Left colon (tissue), 2 donors: ENCODE measurements at regions not wholly inside any gene's neighbourhood (a gene's known extent, or its start where the extent isn't known, plus 50 kb on each side); places are given as distances from the start of the nearest gene placed in this dataset.

ENCODE experiments used
- ATAC-seq: fragments of 200-7000 bp; cut with Tn5 transposase; one replicate; pipeline ENCODE4 v1.9.1; 2020; ENCODE audit warnings: mild to moderate bottlenecking, moderate library complexity
- DNase-seq, 2 donors: peaks; one replicate each; pipeline ENCODE4 v3.0.0-alpha.2; 2020
- intact Hi-C, 2 donors: fragments of 100-400 bp; cut with DNase I in 1 of 2; cut with micrococcal nuclease in 1 of 2; formaldehyde crosslinking; loops; one replicate each; pipeline versions ENCODE4 v1.11.2 to v1.14.0; 2022; cut with DNase I, micrococcal nuclease
- donor health status: DM: no; HTN: no; CAD: no.
- donor health status: DM: yes; HTN: yes; CAD: no.

DNA sequence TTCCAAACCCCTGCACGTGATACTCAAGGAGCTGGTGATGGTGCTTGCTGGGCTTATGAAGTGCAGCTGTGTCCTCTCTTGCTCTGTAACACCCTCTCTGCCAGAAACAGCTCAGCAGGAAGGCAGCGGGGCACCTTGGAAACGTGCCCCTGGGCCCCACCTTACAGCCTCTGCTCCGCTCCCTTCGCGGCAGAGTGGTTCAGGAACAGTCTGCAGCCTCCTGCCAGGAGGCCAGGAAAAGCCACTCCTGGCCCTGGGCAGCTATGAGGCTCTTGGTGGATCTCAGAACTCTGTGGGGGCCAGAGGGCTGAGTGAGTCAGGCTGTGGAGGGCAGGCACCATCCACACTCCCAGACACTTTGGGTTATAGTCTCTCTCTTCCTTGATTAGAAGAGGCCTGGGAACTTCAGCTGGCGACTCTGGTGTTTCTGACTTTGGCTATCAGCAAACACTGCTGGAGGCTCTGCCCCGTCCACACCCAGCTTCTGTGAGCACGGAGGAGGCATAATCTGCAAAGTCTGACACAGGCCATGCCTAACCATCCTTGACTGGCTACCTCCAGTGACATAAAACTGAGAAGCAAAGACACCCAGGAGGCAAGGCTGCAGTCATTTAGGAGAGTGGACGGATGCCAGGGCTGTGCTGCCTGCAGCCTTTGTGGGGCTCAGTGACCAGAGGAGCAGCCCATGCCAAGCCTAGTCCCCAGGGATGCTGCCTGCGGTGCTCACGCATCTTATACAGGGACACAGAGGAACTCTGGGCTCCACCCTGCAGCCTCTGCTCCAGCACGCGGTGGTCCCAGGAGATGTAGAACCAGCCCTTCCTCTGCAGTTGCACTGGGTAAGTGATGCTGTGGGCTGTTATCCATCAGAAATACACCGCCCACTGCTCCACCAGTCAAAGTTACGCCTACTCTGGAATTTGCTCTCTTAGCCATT is 65.3 kb downstream of the METRNL start:
- DNase-seq (no peak), ATAC-seq (no peak)
- intact Hi-C loops: no loop called here

DNA sequence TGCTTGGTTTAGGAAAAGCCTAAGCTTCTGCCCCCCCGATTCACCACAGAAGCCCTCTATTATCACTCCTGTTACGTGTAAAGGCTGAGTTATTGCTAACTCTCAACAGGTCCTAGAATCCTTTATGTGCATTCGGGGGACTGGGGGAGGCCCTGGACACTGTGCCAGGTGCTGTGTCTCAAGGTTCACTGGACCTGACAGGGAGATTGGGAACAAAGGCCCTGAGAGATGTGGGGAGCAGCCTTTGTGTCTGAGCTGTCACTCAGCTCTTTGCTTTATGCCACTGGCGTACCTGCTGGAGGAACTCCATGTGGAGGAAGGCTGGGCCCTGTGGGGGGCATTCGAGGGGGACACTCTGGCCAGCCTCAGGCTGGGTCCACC is 65.9 kb downstream of the METRNL start:
- intact Hi-C loops: no loop called here
- ATAC-seq: no peak
- DNase-seq: no peak

DNA sequence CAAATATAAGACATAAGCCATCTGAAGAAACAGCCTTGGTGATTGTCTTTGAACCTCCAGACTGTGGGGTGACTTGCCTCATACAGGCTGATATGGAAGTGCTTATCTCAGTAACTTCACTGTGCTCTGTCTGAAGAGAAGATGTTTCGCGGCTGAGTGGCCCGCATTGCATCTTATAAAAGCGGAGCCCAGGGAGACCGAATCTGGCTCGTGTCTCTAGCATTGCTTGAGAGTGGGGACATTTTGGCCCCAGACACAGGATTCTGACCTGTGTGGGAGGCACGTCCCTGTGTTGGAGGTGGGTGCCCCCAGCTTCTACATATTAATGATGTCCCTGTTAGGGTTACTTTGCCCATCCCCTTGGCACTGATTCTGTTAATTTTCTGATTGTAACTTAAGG is 66.4 kb downstream of the METRNL start:
- intact Hi-C loops: no loop called here
- no peak for ATAC-seq
- no peak for DNase-seq

- no peak for ATAC-seq
- intact Hi-C loops: no loop called here
These were observed 66.9 kb downstream of the METRNL start for GRCh38 chr17:83146347-83146746.

DNA sequence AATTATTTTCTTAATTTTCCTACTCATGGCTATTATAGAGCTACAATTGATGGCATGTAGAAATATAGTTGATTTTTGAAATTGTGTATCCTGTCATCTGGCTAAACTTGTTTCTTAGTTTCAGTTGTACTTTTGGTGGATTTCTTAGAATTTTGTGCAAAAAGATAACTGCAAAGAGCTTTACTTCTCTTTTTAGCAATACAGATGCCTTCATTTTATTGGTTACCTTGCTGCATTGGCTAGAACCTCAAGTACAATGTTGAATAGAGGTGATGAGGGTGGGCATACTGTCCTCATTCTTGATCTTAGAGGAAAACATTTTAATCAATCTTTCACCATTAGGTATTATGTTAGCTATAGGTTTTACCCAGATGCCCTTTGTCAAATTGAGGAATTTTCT is 67.9 kb downstream of the METRNL start:
- intact Hi-C loops: no loop called here
- DNase-seq (no peak), ATAC-seq (no peak)

More at GRCh38 chr17:83146347-83146746, 66.9 kb downstream of the METRNL start:
- no peak for DNase-seq

DNA sequence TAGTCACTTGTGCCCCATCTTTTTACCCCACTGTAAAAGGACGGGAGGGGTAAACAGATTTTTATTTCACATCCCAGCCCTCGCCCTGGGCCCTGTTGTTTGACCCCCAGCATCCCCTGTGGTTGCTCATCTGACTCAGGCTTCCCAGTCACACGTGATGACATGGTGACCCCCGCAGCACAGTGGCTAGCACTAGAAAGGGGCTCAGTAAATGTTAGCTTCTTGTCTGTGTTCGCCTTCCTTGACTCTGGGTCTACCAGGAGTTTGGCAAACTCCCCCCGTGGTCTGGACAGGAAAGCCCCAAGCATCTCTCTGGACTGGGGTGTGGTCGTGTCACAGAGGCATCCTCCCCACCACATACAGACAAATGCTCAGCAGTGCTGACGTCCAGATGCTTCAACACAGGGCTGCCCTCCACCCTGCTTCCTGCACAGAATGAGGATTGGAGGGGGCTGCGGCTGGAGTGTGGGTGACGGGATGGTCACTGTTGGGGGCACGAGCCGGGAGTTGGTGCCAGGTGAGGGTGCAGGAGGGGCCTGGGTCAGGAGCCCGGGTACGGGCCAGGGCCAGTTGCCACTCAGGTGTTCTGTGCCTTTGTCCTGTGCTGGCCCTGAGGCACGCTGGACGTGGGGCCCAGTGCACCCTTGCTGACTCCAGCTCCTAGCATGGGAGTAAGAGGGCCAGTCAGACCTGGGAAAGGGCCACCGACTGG is 69.1 kb downstream of the METRNL start:
- no peak for ATAC-seq
- intact Hi-C loops: no loop called here

DNA sequence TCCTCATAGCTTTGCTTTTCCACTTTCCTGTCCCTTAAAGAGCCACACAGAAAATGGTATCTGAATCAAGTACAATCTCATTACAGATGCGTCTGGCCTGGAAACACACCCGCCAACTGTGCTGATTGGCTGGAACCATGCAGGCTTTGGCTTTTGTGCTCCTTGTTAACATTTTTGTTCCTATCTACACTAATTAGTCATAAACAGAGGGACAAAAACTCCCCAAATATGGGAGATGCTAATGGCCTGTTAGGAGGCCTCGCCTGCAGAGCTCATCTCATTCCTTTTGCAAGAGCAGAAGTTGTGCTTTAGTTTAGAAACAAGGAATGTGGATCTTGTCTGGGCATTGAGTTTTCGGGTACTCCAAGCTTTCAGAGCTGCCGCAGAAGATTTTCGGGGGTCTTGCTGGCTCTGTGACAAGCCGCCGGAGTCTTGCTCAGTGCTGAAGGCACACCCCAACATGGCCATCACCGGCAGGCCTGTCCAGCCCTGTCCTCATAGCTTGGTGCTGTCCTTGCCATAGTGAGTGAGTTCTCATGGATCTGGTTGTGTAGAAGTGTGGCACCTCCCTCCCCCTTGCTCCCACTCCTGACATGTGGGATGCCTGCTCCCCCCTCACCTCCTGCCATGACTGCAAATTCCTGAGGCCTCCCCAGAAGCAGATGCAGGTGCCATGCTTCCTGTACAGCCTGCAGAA is 69.8 kb downstream of the METRNL start:
- ATAC-seq: no peak
- DNase-seq: no peak
- intact Hi-C loops: no loop called here

More for the DNA sequence above, 69.1 kb downstream of the METRNL start:
- DNase-seq: no peak

DNA sequence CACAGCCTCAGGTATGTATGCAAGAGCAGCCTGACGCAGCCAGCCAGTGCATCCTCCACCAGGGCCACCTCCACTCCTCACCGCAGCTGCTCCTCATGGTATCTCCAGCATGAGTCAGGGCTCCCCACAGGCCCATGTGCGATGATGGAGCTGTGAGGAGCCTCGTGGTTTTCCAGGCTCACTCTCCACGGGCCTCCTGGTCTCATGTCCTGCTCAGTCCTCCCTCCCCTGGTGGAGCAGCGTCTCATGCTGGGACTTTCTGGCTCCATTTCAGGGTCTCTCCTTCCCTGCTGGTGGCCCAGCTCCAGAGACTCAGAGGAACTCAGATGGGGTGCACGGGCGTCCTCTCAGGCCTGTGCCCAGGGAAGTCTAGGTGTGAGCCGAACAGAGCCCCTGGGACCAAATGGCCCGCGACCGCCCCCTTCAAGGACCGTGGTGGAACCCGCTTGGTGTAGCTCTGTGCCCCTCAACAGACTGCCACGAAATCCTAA is 70.4 kb downstream of the METRNL start:
- intact Hi-C loops: no loop called here
- ATAC-seq: no peak
- no peak for DNase-seq

DNA sequence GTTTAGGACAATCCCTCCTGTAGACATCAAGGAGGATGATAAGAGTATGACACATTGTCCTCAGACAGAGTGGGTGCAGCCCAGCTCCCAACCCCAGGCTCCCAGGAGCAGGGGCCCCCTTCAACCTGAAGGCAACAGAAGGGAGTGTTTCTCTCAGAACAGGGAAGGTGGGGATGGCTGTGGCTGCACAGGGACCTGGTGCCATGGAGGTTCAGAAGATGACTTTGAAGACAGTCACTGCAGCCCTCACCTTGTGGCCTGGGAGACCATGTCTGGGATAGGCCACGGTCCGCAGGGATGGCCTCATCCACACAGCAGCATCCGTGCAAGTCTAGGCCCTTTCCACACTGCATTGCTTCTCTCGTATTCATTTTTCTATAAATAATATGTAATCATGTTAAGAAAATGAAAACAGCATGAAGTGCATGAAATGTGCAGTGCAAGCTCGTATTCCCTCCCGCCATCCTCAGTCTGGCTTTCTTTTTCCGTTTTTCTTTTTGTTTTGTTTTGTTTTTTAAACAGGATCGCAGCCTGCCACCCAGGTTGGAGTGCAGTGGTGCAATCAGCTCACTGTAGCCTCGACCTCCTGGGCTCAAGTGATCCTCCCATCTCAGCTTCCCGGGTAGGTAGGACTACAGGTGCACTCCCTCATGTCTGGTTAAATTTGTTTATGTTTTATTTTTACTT is 71.1 kb downstream of the METRNL start:
- ATAC-seq (no peak), DNase-seq (no peak)
- intact Hi-C loops: no loop called here

- DNase-seq (no peak), ATAC-seq (no peak)
- intact Hi-C loops: no loop called here
These were observed 71.6 kb downstream of the METRNL start for GRCh38 chr17:83151056-83151441.

DNA sequence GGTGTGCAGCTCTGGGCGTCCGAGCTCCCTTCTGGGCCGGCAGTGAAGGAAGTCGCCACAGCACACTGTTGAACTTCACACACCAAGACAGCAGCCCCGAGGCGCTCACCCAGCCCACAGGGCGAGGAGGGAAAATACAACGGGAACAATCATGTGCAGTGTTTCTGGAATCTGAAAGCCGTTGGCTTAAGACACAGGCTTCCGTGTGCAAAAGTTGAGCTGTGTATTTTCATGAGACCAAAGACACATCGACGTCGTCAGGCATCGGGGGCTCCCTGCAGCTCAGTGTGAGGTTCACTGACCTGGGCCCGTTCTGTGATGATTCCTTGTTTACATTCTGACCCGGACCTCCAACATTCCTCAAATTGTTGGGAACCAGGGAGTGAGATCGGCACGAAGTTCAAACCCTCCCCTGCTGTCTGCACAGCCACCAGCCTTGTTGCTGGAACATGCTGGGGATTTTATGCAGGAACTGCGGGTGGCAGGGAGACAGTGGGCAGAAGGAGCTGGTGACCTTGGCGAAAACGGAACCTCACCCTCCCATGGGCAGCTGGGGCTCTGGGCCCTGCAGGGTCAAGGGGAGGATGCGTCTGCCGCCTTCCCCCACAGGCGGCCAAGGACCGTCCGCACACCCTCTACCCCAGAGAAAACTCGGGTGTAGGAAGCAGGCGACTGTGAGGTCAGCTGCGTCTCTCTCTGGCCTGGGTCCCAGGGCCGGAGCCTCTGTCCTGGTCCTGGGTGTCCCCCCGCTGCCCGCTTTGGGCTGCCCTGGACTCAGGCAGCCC is 72.2 kb downstream of the METRNL start:
- DNase-seq (no peak), ATAC-seq (no peak)
- intact Hi-C loops: no loop called here

DNA sequence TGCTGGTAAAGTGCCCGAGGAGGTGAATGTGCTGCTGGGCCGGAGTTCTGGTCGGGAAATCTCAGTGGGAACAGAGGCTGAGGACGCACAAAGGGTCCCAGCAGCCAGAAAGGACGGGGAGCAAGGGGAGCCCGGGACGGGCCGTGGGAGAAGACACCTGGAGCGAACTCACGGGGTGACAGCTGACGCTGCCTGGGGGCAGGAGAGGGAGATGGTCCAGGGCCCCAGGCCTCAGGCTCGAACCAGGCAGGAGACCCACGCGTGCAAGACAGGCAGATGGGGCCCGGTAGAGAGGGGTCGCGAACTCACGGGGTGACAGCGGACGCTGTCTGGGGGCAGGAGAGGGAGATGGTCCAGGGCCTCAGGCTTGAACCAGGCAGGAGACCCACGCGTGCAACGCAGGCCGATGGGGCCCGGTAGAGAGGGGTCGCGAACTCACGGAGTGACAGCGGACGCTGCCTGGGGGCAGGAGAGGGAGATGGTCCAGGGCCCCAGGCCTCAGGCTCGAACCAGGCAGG is 72.9 kb downstream of the METRNL start:
- DNase-seq (no peak), ATAC-seq (no peak)
- intact Hi-C loops: no loop called here

GRCh38 chr17:83152745-83153611 is 73.6 kb downstream of the METRNL start:
- ATAC-seq (no peak), DNase-seq (peak in 1 of 2 donors; percentile 46)
- intact Hi-C loops: no loop called here

DNA sequence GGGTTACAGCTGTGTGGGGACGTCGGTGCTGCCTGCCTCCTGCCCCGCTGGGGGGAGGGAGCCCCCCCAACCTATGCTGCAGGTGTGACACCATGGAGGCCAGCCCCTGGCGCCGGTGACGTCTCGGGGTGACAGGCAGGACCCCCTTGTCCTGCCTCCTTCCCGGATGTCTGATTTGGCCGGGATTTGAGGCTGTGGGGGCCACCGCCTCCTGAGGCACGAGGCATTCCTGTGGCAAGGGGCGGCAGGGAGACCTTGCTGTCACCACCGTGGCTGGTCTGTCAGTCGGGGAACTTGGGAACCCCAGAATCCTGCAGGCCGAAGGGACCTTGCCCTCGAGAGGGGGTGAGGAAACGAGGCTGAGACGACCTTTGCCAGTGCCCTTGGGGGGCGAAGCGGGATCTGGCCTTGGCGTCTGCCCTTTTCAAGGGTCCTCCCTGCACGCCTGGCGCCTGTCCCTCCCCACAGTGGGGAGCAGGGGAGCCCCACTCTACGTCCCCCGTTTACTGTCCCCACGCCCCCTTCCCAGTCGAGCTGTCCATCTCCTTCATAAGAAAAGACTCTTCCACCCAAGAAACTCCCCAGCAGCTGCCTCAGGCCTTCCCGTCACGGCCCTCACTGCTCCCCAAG is 74.4 kb downstream of the METRNL start:
- no peak for DNase-seq
- no peak for ATAC-seq
- intact Hi-C loops: no loop called here

- ATAC-seq (no peak), DNase-seq (no peak)
- intact Hi-C loops: no loop called here
These were observed 75.1 kb downstream of the METRNL start for GRCh38 chr17:83154311-83155127.
